EH (cell line): ENCODE measurements at regions not wholly inside any gene's neighbourhood (a gene's known extent, or its start where the extent isn't known, plus 50 kb on each side); places are given as distances from the start of the nearest gene placed in this dataset.
"Not testable (repeated sequence)": the region's sequence is repeated elsewhere in the genome, so short reads cannot be mapped to it uniquely, and the experiment has no call there.

Experiments used
- DNase-seq: peaks from one replicate; pipeline ENCODE4 v3.0.0-alpha.2; 2015; ENCODE audit warnings: low read depth

- no peak for DNase-seq
These were observed 101.7 kb upstream of the ZNF236 start for GRCh38 chr18:76720683-76721082.

- no peak for DNase-seq
These were observed 107.2 kb upstream of the ZNF236 start for GRCh38 chr18:76715012-76715610.

- DNase-seq: no peak
These were observed 108.9 kb upstream of the ZNF236 start for GRCh38 chr18:76713432-76713831.

- DNase-seq: no peak
These were observed 109.7 kb upstream of the ZNF236 start for GRCh38 chr18:76712511-76713140.

GRCh38 chr18:76710646-76711520, 111.5 kb upstream of the ZNF236 start:
- no peak for DNase-seq

GRCh38 chr18:76709659-76710645, 112.4 kb upstream of the ZNF236 start:
- DNase-seq: peak; percentile 68

GRCh38 chr18:76708722-76709353, 113.5 kb upstream of the ZNF236 start:
- no peak for DNase-seq

GRCh38 chr18:76708071-76708721, 114.2 kb upstream of the ZNF236 start:
- no peak for DNase-seq

- DNase-seq: no peak
These were observed 114.8 kb upstream of the ZNF236 start for GRCh38 chr18:76707534-76707933.

GRCh38 chr18:76704589-76704988, 117.8 kb upstream of the ZNF236 start:
- DNase-seq: not testable (repeated sequence)

- DNase-seq: no peak
These were observed 122.4 kb upstream of the ZNF236 start for GRCh38 chr18:76699923-76700322.

GRCh38 chr18:76697441-76697901, 124.9 kb upstream of the ZNF236 start:
- peak; percentile 19 for DNase-seq

- DNase-seq: peak; percentile 59
These were observed 130.6 kb upstream of the ZNF236 start for GRCh38 chr18:76691800-76692199.

GRCh38 chr18:76689646-76690264, 132.6 kb upstream of the ZNF236 start:
- DNase-seq: no peak

GRCh38 chr18:76688724-76689472, 133.5 kb upstream of the ZNF236 start:
- no peak for DNase-seq

GRCh38 chr18:76687304-76687962, 134.9 kb upstream of the ZNF236 start:
- no peak for DNase-seq

- peak; percentile 63 for DNase-seq
These were observed 135.6 kb upstream of the ZNF236 start for GRCh38 chr18:76686737-76687231.

GRCh38 chr18:76685860-76686259, 136.5 kb upstream of the ZNF236 start:
- no peak for DNase-seq

- no peak for DNase-seq
These were observed 137.0 kb upstream of the ZNF236 start for GRCh38 chr18:76685402-76685801.
